Fibroblast of lung (primary cell): ENCODE measurements at regions not wholly inside any gene's neighbourhood (a gene's known extent, or its start where the extent isn't known, plus 50 kb on each side); places are given as distances from the start of the nearest gene placed in this dataset.
A peak's percentile ranks its signal among the peaks of the same experiment; 100 is the strongest.

Experiments
- DNase-seq, 2 donors: peaks; one replicate each; pipeline versions ENCODE4 v3.0.0 to v3.0.0-alpha.2; 2010; ENCODE audit warnings: low read depth in 2 of 2
- H2AFZ ChIP-seq: 2 replicates; pipeline ENCODE4 v1.5.1; 2012; ENCODE audit warnings: low read length, control low read depth, inconsistent platforms
- H3K27ac ChIP-seq: 2 replicates; pipeline ENCODE4 v1.5.1; 2011; ENCODE audit warnings: low read length, control low read depth; ENCODE audit not compliant: insufficient read depth
- H3K27me3 ChIP-seq: 2 replicates; pipeline ENCODE4 v1.5.1; 2011; ENCODE audit warnings: mild to moderate bottlenecking, low read length; ENCODE audit not compliant: control insufficient read depth, insufficient read depth
- H3K36me3 ChIP-seq: 2 replicates; pipeline ENCODE4 v1.5.1; 2011; ENCODE audit warnings: low read length; ENCODE audit not compliant: control insufficient read depth, insufficient read depth
- H3K4me1 ChIP-seq: 2 replicates; pipeline ENCODE4 v1.5.1; 2011; ENCODE audit warnings: low read length; ENCODE audit not compliant: control insufficient read depth, insufficient read depth; ENCODE audit errors: extremely low read depth
- H3K4me2 ChIP-seq: 2 replicates; pipeline ENCODE4 v1.5.1; 2011; ENCODE audit warnings: low read length, control low read depth; ENCODE audit not compliant: insufficient read depth; ENCODE audit errors: extremely low read depth
- H3K4me3 ChIP-seq, 4 experiments: fragments of 200-600 bp in 1 of 4; sonication (generic) in 1 of 4; replicated peaks in 1 of 4; 2 replicates each; pipeline ENCODE4 v1.5.1; 2011 to 2016; ENCODE audit warnings: low read length in 4 of 4, low read depth in 3 of 4, mild to moderate bottlenecking in 3 of 4, control low read depth in 2 of 4, inconsistent platforms in 1 of 4, mixed read lengths in 1 of 4; ENCODE audit not compliant: insufficient read depth in 1 of 4; ENCODE audit errors: control extremely low read depth in 1 of 4
- H3K79me2 ChIP-seq: 2 replicates; pipeline ENCODE4 v1.5.1; 2012; ENCODE audit warnings: mild to moderate bottlenecking, low read length, inconsistent platforms; ENCODE audit not compliant: control insufficient read depth, insufficient read depth
- H3K9ac ChIP-seq: 2 replicates; pipeline ENCODE4 v1.5.1; 2011; ENCODE audit warnings: mild to moderate bottlenecking, low read length, control low read depth; ENCODE audit not compliant: insufficient read depth
- H3K9me3 ChIP-seq: 2 replicates; pipeline ENCODE4 v1.5.1; 2012; ENCODE audit warnings: low read depth, low read length; ENCODE audit not compliant: control insufficient read depth, insufficient read depth
- H4K20me1 ChIP-seq: 2 replicates; pipeline ENCODE4 v1.5.1; 2011; ENCODE audit warnings: low read length; ENCODE audit not compliant: control insufficient read depth, insufficient read depth; ENCODE audit errors: extremely low read depth
- CTCF ChIP-seq, 2 donors: IDR thresholded peaks in 1 of 2; conservative IDR thresholded peaks in 1 of 2; 1 replicate in 1 of 2; 2 replicates in 1 of 2; pipeline ENCODE4 v1.5.1; 2011 to 2012; ENCODE audit warnings: low read length in 2 of 2, control low read depth in 1 of 2, inconsistent platforms in 1 of 2, low read depth in 1 of 2, mild to moderate bottlenecking in 1 of 2
- EZH2 ChIP-seq: IDR thresholded peaks from 2 replicates; pipeline ENCODE4 v1.5.1; 2012; ENCODE audit warnings: low read length, control low read depth, mild to moderate bottlenecking; ENCODE audit errors: missing control alignments

DNA sequence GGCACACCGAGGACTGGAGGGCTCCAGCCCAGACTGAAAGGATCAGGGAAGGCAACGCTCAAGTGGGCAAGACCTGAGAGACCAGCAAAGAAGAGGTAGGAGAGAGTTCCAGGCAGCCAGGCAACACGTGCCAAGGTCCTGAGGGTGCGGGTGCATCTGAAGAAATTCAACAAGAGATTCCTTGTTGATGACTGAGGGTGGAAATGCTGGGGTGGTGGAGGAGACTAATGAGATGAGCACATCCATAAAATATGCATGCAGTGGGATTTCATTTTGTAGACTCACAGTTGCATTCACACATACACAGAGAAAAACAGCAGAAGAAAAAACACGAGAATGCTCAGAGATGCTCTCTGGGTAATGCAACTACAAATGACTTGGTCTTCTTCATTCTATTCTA lies 154.8 kb upstream of the FOXF1 start:
- no peak overlapping the region for H2AFZ ChIP-seq
- no peaks in the 10 kb centered on the region for H3K9me3 ChIP-seq
- peak; percentile 86 to 96 for DNase-seq
- no peaks in the 10 kb centered on the region for H3K36me3 ChIP-seq
- peak overlapping the region; percentile 29 for H3K4me2 ChIP-seq
- TF ChIP-seq CTCF (conservative IDR thresholded peaks at IDR 0.05 in 1 of 2, IDR thresholded peaks at IDR 0.05 in 1 of 2; ENCODE audit: low read depth in 1 of 2, low read length in 2 of 2) = no peak
- TF ChIP-seq EZH2 = no peak
- no peaks in the 10 kb centered on the region for H3K27me3 ChIP-seq
- H3K79me2 ChIP-seq = no peaks in the 10 kb centered on the region
- H3K9ac ChIP-seq = no peak overlapping the region
- no peak overlapping the region for H3K4me3 ChIP-seq
- peaks cover 18% of the 10 kb centered on the region for H3K4me1 ChIP-seq
- no peaks in the 10 kb centered on the region for H4K20me1 ChIP-seq
- H3K27ac ChIP-seq = peak overlapping the region; percentile 90

DNA sequence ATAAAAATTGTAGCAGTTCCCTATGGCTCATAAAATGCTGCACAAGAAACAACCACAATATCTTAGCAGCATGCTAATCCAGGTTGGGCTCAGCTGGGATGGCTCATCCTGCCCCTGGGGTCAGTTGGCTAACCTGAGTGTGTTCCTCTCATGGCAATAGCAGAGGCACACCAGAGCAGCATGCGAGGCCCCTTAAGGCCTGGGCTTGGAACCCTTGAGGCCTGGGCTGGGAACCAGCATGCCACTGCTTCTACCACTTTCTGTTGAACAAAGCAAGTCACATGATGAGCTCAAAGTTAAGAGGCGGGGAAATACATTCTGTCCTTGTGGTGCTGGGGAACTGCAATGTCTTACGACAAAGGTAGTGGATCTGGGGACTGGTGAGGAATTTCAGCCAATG lies 154.4 kb upstream of the FOXF1 start:
- no peak overlapping the region for H3K4me3 ChIP-seq
- no peaks in the 10 kb centered on the region for H3K36me3 ChIP-seq
- no peak overlapping the region for H3K9ac ChIP-seq
- TF ChIP-seq EZH2 (no peak), CTCF (conservative IDR thresholded peaks at IDR 0.05 in 1 of 2, IDR thresholded peaks at IDR 0.05 in 1 of 2; ENCODE audit: low read depth in 1 of 2, low read length in 2 of 2) (no peak)
- no peak overlapping the region for H3K4me2 ChIP-seq
- H3K27me3 ChIP-seq = no peaks in the 10 kb centered on the region
- no peak overlapping the region for H2AFZ ChIP-seq
- no peaks in the 10 kb centered on the region for H3K9me3 ChIP-seq
- no peaks in the 10 kb centered on the region for H4K20me1 ChIP-seq
- no peaks in the 10 kb centered on the region for H3K79me2 ChIP-seq
- no peak for DNase-seq
- H3K4me1 ChIP-seq = peaks cover 18% of the 10 kb centered on the region
- H3K27ac ChIP-seq = peak overlapping the region; percentile 63

- Histone ChIP-seq H4K20me1 (no peaks in the 10 kb centered on the region), H3K79me2 (no peaks in the 10 kb centered on the region), H3K4me2 (no peak overlapping the region), H3K27me3 (no peaks in the 10 kb centered on the region), H3K9ac (no peak overlapping the region), H3K36me3 (no peaks in the 10 kb centered on the region), H3K27ac (no peak overlapping the region), H3K4me3 (no peak overlapping the region), H2AFZ (no peak overlapping the region), H3K9me3 (no peaks in the 10 kb centered on the region), H3K4me1 (peaks cover 18% of the 10 kb centered on the region)
- DNase-seq = no peak
- TF ChIP-seq CTCF (conservative IDR thresholded peaks at IDR 0.05 in 1 of 2, IDR thresholded peaks at IDR 0.05 in 1 of 2; ENCODE audit: low read depth in 1 of 2, low read length in 2 of 2) = no peak
- no peak for TF ChIP-seq EZH2
Observed at GRCh38 chr16:86356804-86357203, 153.5 kb upstream of the FOXF1 start.
